T1000 (cell line): ENCODE measurements at regions not wholly inside any gene's neighbourhood (a gene's known extent, or its start where the extent isn't known, plus 50 kb on each side); places are given as distances from the start of the nearest gene placed in this dataset.

Source experiments
- DNase-seq: peaks from one replicate; lab custom pipeline; 2025; ENCODE audit warnings: mixed read lengths; lab: John Stamatoyannopoulos, UW

- DNase-seq = no peak
Measured at GRCh38 chr5:136538534-136538933, 173.2 kb upstream of the TRPC7 start.

GRCh38 chr5:136529081-136529480 lies 163.7 kb upstream of the TRPC7 start:
- DNase-seq = no peak

GRCh38 chr5:136528481-136529030 lies 163.2 kb upstream of the TRPC7 start:
- DNase-seq = no peak

- no peak for DNase-seq
Measured at GRCh38 chr5:136527311-136527710, 162.0 kb upstream of the TRPC7 start.

GRCh38 chr5:136526791-136527190 lies 161.4 kb upstream of the TRPC7 start:
- no peak for DNase-seq

- DNase-seq = no peak
Measured at GRCh38 chr5:136526021-136526420, 160.7 kb upstream of the TRPC7 start.

- DNase-seq = no peak
Measured at GRCh38 chr5:136525597-136525996, 160.3 kb upstream of the TRPC7 start.

GRCh38 chr5:136522217-136522956 lies 157.0 kb upstream of the TRPC7 start:
- DNase-seq = no peak

- DNase-seq = no peak
Measured at GRCh38 chr5:136521696-136522095, 156.4 kb upstream of the TRPC7 start.

GRCh38 chr5:136518814-136519213 lies 153.5 kb upstream of the TRPC7 start:
- no peak for DNase-seq

GRCh38 chr5:136518174-136518573 lies 152.8 kb upstream of the TRPC7 start:
- DNase-seq = no peak

GRCh38 chr5:136517755-136518154 lies 152.4 kb upstream of the TRPC7 start:
- no peak for DNase-seq

- DNase-seq = no peak
Measured at GRCh38 chr5:136516637-136517036, 151.3 kb upstream of the TRPC7 start.

- DNase-seq = no peak
Measured at GRCh38 chr5:136513430-136513829, 148.1 kb upstream of the TRPC7 start.

- no peak for DNase-seq
Measured at GRCh38 chr5:136511046-136511445, 145.7 kb upstream of the TRPC7 start.

- DNase-seq = no peak
Measured at GRCh38 chr5:136510481-136510880, 145.1 kb upstream of the TRPC7 start.

GRCh38 chr5:136506131-136506530 lies 140.8 kb upstream of the TRPC7 start:
- no peak for DNase-seq

GRCh38 chr5:136501133-136501532 lies 135.8 kb upstream of the TRPC7 start:
- DNase-seq = no peak

- no peak for DNase-seq
Measured at GRCh38 chr5:136492587-136492986, 127.2 kb upstream of the TRPC7 start.

GRCh38 chr5:136491806-136492205 lies 126.5 kb upstream of the TRPC7 start:
- no peak for DNase-seq

GRCh38 chr5:136484808-136485325 lies 119.5 kb upstream of the TRPC7 start:
- DNase-seq = no peak

GRCh38 chr5:136482206-136482605 lies 116.9 kb upstream of the TRPC7 start:
- no peak for DNase-seq

GRCh38 chr5:136474466-136474865 lies 109.1 kb upstream of the TRPC7 start:
- DNase-seq = no peak

- no peak for DNase-seq
Measured at GRCh38 chr5:136467632-136468031, 102.3 kb upstream of the TRPC7 start.
